Sigmoid colon (tissue), 4 donors: ENCODE measurements at regions not wholly inside any gene's neighbourhood (a gene's known extent, or its start where the extent isn't known, plus 50 kb on each side); places are given as distances from the start of the nearest gene placed in this dataset.

Experiments
- POLR2A ChIP-seq, 2 donors: fragments of 450-650 bp; IDR thresholded peaks; one replicate each; pipeline ENCODE4 v1.6.1; 2016; ENCODE audit warnings: antibody characterized with exemption in 2 of 2, mild to moderate bottlenecking in 2 of 2, moderate library complexity in 2 of 2
- POLR2AphosphoS5 ChIP-seq, 4 donors: sonication (generic); formaldehyde crosslinking; IDR thresholded peaks; one replicate each; pipeline ENCODE4 v1.6.1; 2017; ENCODE audit warnings: antibody characterized with exemption in 4 of 4
- TF ChIP-seq, protein P1 (sequence below), 4 experiments: fragments of 450-650 bp in 3 of 4; fragments of 200-600 bp in 1 of 4; IDR thresholded peaks; one replicate each; pipeline ENCODE4 v1.5.1; 2016 to 2019; ENCODE audit warnings: antibody characterized with exemption in 4 of 4, mild to moderate bottlenecking in 3 of 4, moderate library complexity in 2 of 4

- TF ChIP-seq, protein P1, sequence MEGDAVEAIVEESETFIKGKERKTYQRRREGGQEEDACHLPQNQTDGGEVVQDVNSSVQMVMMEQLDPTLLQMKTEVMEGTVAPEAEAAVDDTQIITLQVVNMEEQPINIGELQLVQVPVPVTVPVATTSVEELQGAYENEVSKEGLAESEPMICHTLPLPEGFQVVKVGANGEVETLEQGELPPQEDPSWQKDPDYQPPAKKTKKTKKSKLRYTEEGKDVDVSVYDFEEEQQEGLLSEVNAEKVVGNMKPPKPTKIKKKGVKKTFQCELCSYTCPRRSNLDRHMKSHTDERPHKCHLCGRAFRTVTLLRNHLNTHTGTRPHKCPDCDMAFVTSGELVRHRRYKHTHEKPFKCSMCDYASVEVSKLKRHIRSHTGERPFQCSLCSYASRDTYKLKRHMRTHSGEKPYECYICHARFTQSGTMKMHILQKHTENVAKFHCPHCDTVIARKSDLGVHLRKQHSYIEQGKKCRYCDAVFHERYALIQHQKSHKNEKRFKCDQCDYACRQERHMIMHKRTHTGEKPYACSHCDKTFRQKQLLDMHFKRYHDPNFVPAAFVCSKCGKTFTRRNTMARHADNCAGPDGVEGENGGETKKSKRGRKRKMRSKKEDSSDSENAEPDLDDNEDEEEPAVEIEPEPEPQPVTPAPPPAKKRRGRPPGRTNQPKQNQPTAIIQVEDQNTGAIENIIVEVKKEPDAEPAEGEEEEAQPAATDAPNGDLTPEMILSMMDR (IDR thresholded peaks at IDR 0.05): no peak
- TF ChIP-seq POLR2A (IDR thresholded peaks at IDR 0.05) (no peak), POLR2AphosphoS5 (IDR thresholded peaks at IDR 0.05) (no peak)
These were observed 106.4 kb upstream of the COL5A1 start for GRCh38 chr9:134535171-134535570.
